ENCODE measurements at regions not wholly inside any gene's neighbourhood (a gene's known extent, or its start where the extent isn't known, plus 50 kb on each side); places are given as distances from the start of the nearest gene placed in this dataset.

- Histone ChIP-seq H3K9me3 (ENCODE audit: control insufficient read depth in 5 of 5, low read length in 5 of 5) (no peaks in the 10 kb centered on the region), H3K36me3 (ENCODE audit: control insufficient read depth in 5 of 5, insufficient read depth in 5 of 5, low read length in 5 of 5) (no peaks in the 10 kb centered on the region), H3K4me3 (ENCODE audit: low read depth in 1 of 5, low read length in 5 of 5) (no peak overlapping the region), H3K9ac (ENCODE audit: low read length in 5 of 5) (no peak overlapping the region), H3K4me1 (ENCODE audit: control insufficient read depth in 5 of 5, insufficient read depth in 5 of 5, low read length in 5 of 5) (no peaks in the 10 kb centered on the region), H3K27ac (ENCODE audit: low read depth, low read length) (no peak overlapping the region), H3K27me3 (ENCODE audit: control insufficient read depth in 5 of 5, insufficient read depth in 4 of 5, low read length in 5 of 5) (no peaks in the 10 kb centered on the region)
Measured at GRCh38 chr3:39000008-39000450, 51.7 kb downstream of the SCN11A start.

DNA sequence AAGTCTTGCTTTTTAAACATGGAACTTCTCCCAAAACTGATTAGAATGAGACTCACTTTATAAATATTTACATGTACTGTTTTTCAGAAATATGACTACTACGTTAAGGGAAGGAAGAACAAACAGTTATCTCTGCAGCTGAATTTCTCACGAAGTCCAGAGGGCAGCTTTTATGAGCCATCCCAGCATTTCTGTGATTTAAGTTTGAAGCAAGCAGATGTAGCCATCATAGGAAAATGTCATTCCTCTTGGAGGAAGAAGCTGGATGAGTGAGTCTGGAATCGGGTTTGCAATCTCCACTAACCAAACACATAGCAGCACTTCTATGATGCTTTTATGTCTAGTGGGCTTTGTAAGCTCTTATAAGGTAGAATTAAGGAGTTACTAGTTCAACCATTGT is 53.7 kb downstream of the SCN11A start:
- H3K36me3 ChIP-seq (ENCODE audit: control insufficient read depth in 5 of 5, insufficient read depth in 5 of 5, low read length in 5 of 5), result no peaks in the 10 kb centered on the region
- no peaks in the 10 kb centered on the region for H3K9me3 ChIP-seq (ENCODE audit: control insufficient read depth in 5 of 5, low read length in 5 of 5)
- H3K4me1 ChIP-seq (ENCODE audit: control insufficient read depth in 5 of 5, insufficient read depth in 5 of 5, low read length in 5 of 5), result no peaks in the 10 kb centered on the region
- H3K9ac ChIP-seq (ENCODE audit: low read length in 5 of 5), result no peak overlapping the region
- H3K4me3 ChIP-seq (ENCODE audit: low read depth in 1 of 5, low read length in 5 of 5), result no peak overlapping the region
- no peaks in the 10 kb centered on the region for H3K27me3 ChIP-seq (ENCODE audit: control insufficient read depth in 5 of 5, insufficient read depth in 4 of 5, low read length in 5 of 5)
- H3K27ac ChIP-seq (ENCODE audit: low read depth, low read length), result no peak overlapping the region

DNA sequence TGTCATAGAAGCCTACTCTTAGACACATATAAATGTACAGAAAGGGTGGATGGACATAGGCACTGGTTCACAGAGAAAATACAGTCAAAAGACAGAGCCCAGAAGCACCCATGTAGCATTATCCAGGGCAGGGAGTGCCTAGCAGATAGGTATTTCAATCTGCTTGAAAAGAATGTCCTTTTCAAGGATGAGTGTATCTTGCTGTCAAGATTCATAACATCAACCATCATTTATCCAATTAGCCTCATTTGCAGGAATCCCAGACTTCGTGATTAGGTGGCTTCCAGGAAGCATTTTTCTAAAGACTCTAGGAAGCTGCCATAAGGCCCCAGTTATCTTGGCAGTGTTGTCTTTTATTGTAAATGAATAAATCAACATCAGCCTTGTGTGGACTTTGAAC is 55.6 kb downstream of the SCN11A start:
- Histone ChIP-seq H3K27me3 (ENCODE audit: control insufficient read depth in 5 of 5, insufficient read depth in 4 of 5, low read length in 5 of 5) (peaks cover 0 to 3% (median 0%) of the 10 kb centered on the region in 5 donors), H3K27ac (ENCODE audit: low read depth, low read length) (no peak overlapping the region), H3K9ac (ENCODE audit: low read length in 5 of 5) (no peak overlapping the region), H3K4me3 (ENCODE audit: low read depth in 1 of 5, low read length in 5 of 5) (no peak overlapping the region), H3K36me3 (ENCODE audit: control insufficient read depth in 5 of 5, insufficient read depth in 5 of 5, low read length in 5 of 5) (no peaks in the 10 kb centered on the region), H3K4me1 (ENCODE audit: control insufficient read depth in 5 of 5, insufficient read depth in 5 of 5, low read length in 5 of 5) (no peaks in the 10 kb centered on the region), H3K9me3 (ENCODE audit: control insufficient read depth in 5 of 5, low read length in 5 of 5) (no peaks in the 10 kb centered on the region)

- Histone ChIP-seq H3K4me1 (ENCODE audit: control insufficient read depth in 5 of 5, insufficient read depth in 5 of 5, low read length in 5 of 5) (no peaks in the 10 kb centered on the region), H3K9me3 (ENCODE audit: control insufficient read depth in 5 of 5, low read length in 5 of 5) (no peaks in the 10 kb centered on the region), H3K27me3 (ENCODE audit: control insufficient read depth in 5 of 5, insufficient read depth in 4 of 5, low read length in 5 of 5) (peaks cover 0 to 7% (median 0%) of the 10 kb centered on the region in 5 donors), H3K9ac (ENCODE audit: low read length in 5 of 5) (no peak overlapping the region), H3K4me3 (ENCODE audit: low read depth in 1 of 5, low read length in 5 of 5) (no peak overlapping the region), H3K27ac (ENCODE audit: low read depth, low read length) (no peak overlapping the region), H3K36me3 (ENCODE audit: control insufficient read depth in 5 of 5, insufficient read depth in 5 of 5, low read length in 5 of 5) (no peaks in the 10 kb centered on the region)
Measured at GRCh38 chr3:38994251-38994650, 57.5 kb downstream of the SCN11A start.

DNA sequence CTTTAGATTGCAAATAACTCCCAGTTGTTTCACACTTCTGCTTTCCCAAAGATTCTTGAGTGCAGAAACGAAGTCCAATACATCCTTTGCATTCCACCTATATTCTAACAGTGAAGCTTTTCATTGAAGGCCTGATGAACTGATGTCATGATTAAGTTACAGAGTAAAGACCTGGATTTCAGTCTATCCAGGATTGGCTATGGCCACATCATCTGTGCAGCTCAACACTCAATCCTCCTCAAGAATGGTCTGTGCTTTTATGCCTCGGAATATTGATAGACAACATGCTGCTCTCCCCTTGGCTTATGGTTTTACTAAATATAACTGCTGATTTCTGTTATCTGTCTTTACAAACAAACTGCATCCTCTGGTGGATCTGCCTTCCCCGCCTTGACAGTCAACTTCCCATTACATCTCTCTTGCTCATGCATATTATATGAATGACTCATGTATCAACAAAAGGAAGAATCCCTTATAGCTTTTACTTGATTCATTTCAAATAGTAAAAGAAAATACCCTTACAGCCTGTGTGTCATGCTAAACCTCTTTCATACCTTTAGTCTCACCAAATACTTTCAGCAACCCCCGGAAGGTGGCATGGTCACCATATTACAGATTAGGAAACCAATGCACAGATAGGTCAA is 59.5 kb downstream of the SCN11A start:
- no peak overlapping the region for H3K9ac ChIP-seq (ENCODE audit: low read length in 5 of 5)
- H3K27me3 ChIP-seq (ENCODE audit: control insufficient read depth in 5 of 5, insufficient read depth in 4 of 5, low read length in 5 of 5), result peaks cover 0 to 7% (median 0%) of the 10 kb centered on the region in 5 donors
- H3K4me1 ChIP-seq (ENCODE audit: control insufficient read depth in 5 of 5, insufficient read depth in 5 of 5, low read length in 5 of 5), result no peaks in the 10 kb centered on the region
- H3K4me3 ChIP-seq (ENCODE audit: low read depth in 1 of 5, low read length in 5 of 5), result no peak overlapping the region
- no peaks in the 10 kb centered on the region for H3K9me3 ChIP-seq (ENCODE audit: control insufficient read depth in 5 of 5, low read length in 5 of 5)
- no peaks in the 10 kb centered on the region for H3K36me3 ChIP-seq (ENCODE audit: control insufficient read depth in 5 of 5, insufficient read depth in 5 of 5, low read length in 5 of 5)
- no peak overlapping the region for H3K27ac ChIP-seq (ENCODE audit: low read depth, low read length)

- peaks cover 0 to 7% (median 0%) of the 10 kb centered on the region in 5 donors for H3K27me3 ChIP-seq (ENCODE audit: control insufficient read depth in 5 of 5, insufficient read depth in 4 of 5, low read length in 5 of 5)
- H3K27ac ChIP-seq (ENCODE audit: low read depth, low read length), result no peak overlapping the region
- no peaks in the 10 kb centered on the region for H3K36me3 ChIP-seq (ENCODE audit: control insufficient read depth in 5 of 5, insufficient read depth in 5 of 5, low read length in 5 of 5)
- H3K4me3 ChIP-seq (ENCODE audit: low read depth in 1 of 5, low read length in 5 of 5), result no peak overlapping the region
- H3K4me1 ChIP-seq (ENCODE audit: control insufficient read depth in 5 of 5, insufficient read depth in 5 of 5, low read length in 5 of 5), result no peaks in the 10 kb centered on the region
- no peak overlapping the region for H3K9ac ChIP-seq (ENCODE audit: low read length in 5 of 5)
- no peaks in the 10 kb centered on the region for H3K9me3 ChIP-seq (ENCODE audit: control insufficient read depth in 5 of 5, low read length in 5 of 5)
Measured at GRCh38 chr3:38990621-38991020, 61.1 kb downstream of the SCN11A start.

DNA sequence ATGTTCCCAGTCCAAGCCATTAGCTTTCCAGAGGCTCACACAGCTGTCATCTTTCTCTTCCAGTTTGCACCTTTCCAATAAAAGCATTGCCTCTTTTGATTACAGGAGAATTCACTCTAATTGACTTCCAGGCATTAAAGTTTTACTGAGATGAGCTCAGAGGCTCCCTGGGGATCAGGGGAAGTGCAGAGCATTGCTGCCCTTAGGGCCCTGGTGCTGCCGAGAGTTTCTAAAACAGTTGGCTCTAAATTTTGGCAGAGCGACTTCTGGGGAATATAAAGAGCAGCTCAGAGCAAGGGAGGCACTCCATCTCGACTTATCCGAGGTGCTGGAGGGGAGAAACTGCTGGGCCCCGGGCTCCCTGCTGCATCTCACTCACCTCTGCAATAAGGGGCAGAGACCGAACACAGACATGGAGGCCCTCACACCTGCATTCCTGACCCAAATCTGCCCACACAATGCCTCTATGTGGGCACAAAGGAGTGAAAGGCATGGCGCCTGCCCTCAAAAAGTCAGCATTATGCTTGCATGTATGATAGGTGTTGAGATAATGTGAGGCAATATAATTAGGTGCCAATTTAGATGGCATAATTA is 61.7 kb downstream of the SCN11A start:
- no peaks in the 10 kb centered on the region for H3K9me3 ChIP-seq (ENCODE audit: control insufficient read depth in 5 of 5, low read length in 5 of 5)
- no peaks in the 10 kb centered on the region for H3K36me3 ChIP-seq (ENCODE audit: control insufficient read depth in 5 of 5, insufficient read depth in 5 of 5, low read length in 5 of 5)
- H3K4me3 ChIP-seq (ENCODE audit: low read depth in 1 of 5, low read length in 5 of 5), result no peak overlapping the region
- no peak overlapping the region for H3K9ac ChIP-seq (ENCODE audit: low read length in 5 of 5)
- no peak overlapping the region for H3K27ac ChIP-seq (ENCODE audit: low read depth, low read length)
- H3K4me1 ChIP-seq (ENCODE audit: control insufficient read depth in 5 of 5, insufficient read depth in 5 of 5, low read length in 5 of 5), result no peaks in the 10 kb centered on the region
- H3K27me3 ChIP-seq (ENCODE audit: control insufficient read depth in 5 of 5, insufficient read depth in 4 of 5, low read length in 5 of 5), result peaks cover 0 to 7% (median 0%) of the 10 kb centered on the region in 5 donors

DNA sequence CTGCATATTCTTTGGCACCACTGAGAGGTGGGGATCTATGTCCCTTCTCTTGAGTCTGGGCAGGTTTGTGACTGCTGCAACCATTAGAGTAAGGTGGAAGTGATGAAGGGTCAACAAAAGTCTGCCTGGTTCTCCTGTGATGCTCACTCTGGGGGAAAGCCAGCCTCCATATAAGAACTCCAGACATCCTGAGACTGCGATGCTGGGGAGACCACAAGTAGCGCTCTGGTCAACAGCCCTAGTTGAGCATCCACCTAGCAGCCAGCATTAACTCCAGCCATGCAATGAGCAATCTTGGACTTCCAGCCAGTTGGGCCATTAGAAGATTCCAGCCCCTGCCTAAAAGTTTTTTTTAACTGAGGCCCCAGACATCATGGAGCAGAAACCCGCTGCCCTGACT is 62.8 kb downstream of the SCN11A start:
- Histone ChIP-seq H3K4me3 (ENCODE audit: low read depth in 1 of 5, low read length in 5 of 5) (no peak overlapping the region), H3K27me3 (ENCODE audit: control insufficient read depth in 5 of 5, insufficient read depth in 4 of 5, low read length in 5 of 5) (peaks cover 0 to 7% (median 0%) of the 10 kb centered on the region in 5 donors), H3K9me3 (ENCODE audit: control insufficient read depth in 5 of 5, low read length in 5 of 5) (no peaks in the 10 kb centered on the region), H3K27ac (ENCODE audit: low read depth, low read length) (no peak overlapping the region), H3K9ac (ENCODE audit: low read length in 5 of 5) (no peak overlapping the region), H3K4me1 (ENCODE audit: control insufficient read depth in 5 of 5, insufficient read depth in 5 of 5, low read length in 5 of 5) (no peaks in the 10 kb centered on the region), H3K36me3 (ENCODE audit: control insufficient read depth in 5 of 5, insufficient read depth in 5 of 5, low read length in 5 of 5) (no peaks in the 10 kb centered on the region)

DNA sequence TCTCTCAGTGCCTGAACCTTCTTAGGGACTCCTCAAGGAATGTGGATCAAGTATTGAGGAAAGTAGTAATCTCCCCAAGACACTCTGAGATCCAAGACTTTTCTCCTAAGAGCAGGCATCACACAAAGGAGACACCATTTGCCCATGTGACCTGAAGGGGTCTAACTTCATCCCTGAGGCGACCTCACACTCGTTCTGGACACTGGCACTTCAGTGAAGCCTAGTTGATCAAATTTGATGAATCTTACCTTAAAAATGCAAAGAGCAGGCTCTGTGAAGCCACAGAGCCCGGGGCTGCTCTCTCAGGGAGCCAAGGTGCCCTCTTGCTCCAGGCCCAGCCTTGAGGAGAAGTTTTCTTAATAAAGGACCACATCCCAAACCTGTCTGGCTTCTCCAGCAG is 64.3 kb downstream of the SCN11A start:
- Histone ChIP-seq H3K9ac (ENCODE audit: low read length in 5 of 5) (no peak overlapping the region), H3K36me3 (ENCODE audit: control insufficient read depth in 5 of 5, insufficient read depth in 5 of 5, low read length in 5 of 5) (no peaks in the 10 kb centered on the region), H3K27ac (ENCODE audit: low read depth, low read length) (no peak overlapping the region), H3K9me3 (ENCODE audit: control insufficient read depth in 5 of 5, low read length in 5 of 5) (no peaks in the 10 kb centered on the region), H3K4me1 (ENCODE audit: control insufficient read depth in 5 of 5, insufficient read depth in 5 of 5, low read length in 5 of 5) (no peaks in the 10 kb centered on the region), H3K4me3 (ENCODE audit: low read depth in 1 of 5, low read length in 5 of 5) (no peak overlapping the region), H3K27me3 (ENCODE audit: control insufficient read depth in 5 of 5, insufficient read depth in 4 of 5, low read length in 5 of 5) (peaks cover 0 to 4% (median 0%) of the 10 kb centered on the region in 5 donors)

DNA sequence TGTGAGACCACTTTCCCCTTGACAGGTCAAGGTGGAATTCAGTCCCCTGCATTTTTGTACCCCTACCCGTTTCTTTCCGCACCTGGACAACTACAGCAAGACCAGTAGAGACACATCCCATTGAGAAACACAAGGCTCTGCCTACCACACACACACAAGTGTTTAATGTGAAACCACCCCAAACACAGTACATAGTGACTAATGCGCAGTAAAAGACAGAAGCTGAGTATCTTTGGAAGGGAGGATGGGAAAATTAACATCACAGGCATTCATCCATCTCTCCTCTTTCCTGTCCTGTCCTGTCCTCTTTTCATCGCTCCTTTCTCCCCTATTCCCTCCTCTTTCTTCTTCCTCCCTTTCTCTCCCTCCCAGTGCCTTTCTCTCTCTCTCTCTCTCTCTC is 64.8 kb downstream of the SCN11A start:
- Histone ChIP-seq H3K27ac (ENCODE audit: low read depth, low read length) (no peak overlapping the region), H3K9ac (ENCODE audit: low read length in 5 of 5) (no peak overlapping the region), H3K9me3 (ENCODE audit: control insufficient read depth in 5 of 5, low read length in 5 of 5) (no peaks in the 10 kb centered on the region), H3K4me3 (ENCODE audit: low read depth in 1 of 5, low read length in 5 of 5) (no peak overlapping the region), H3K36me3 (ENCODE audit: control insufficient read depth in 5 of 5, insufficient read depth in 5 of 5, low read length in 5 of 5) (no peaks in the 10 kb centered on the region), H3K27me3 (ENCODE audit: control insufficient read depth in 5 of 5, insufficient read depth in 4 of 5, low read length in 5 of 5) (peaks cover 0 to 4% (median 0%) of the 10 kb centered on the region in 5 donors), H3K4me1 (ENCODE audit: control insufficient read depth in 5 of 5, insufficient read depth in 5 of 5, low read length in 5 of 5) (no peaks in the 10 kb centered on the region)
